PC-9 (cell line): ENCODE measurements at regions not wholly inside any gene's neighbourhood (a gene's known extent, or its start where the extent isn't known, plus 50 kb on each side); places are given as distances from the start of the nearest gene placed in this dataset.

Experiments used
- BruUV-seq: library from RNA; stranded (reverse); fragments of 400-500 nt; replicated peaks from 2 replicates; lab custom pipeline; 2021; lab: Mats Ljungman, UMichigan
- CTCF ChIA-PET: fragments of 300-600 bp; sonication (Branson Sonifier 250); formaldehyde crosslinking; loops from one replicate; lab custom pipeline; 2022; ENCODE audit warnings: antibody characterized with exemption; lab: Charles Lee
- POLR2A ChIA-PET: fragments of 300-600 bp; sonication (Branson Sonifier 250); formaldehyde crosslinking; loops from one replicate; lab custom pipeline; 2022; ENCODE audit warnings: antibody characterized with exemption; ENCODE audit not compliant: unreplicated experiment; lab: Charles Lee
- DNase-seq, 2 experiments: peaks; one replicate each; pipeline versions ENCODE4 v3.0.0 to v3.0.0-alpha.2; 2015 to 2022; ENCODE audit warnings: mixed read lengths in 1 of 2
- H2AFZ ChIP-seq: fragments of 200-600 bp; sonication (generic); 2 replicates; pipeline ENCODE4 v1.8.1; 2017; ENCODE audit warnings: antibody characterized with exemption
- H3F3A ChIP-seq: fragments of 200-600 bp; sonication (generic); 2 replicates; pipeline ENCODE4 v1.8.1; 2017; ENCODE audit warnings: antibody characterized with exemption, mild to moderate bottlenecking, low read depth; ENCODE audit not compliant: insufficient read depth
- H3K27ac ChIP-seq: fragments of 200-600 bp; sonication (generic); 2 replicates; pipeline ENCODE4 v1.6.1; 2016; ENCODE audit warnings: mixed run types
- H3K27me3 ChIP-seq: fragments of 200-600 bp; sonication (generic); 2 replicates; pipeline ENCODE4 v1.6.1; 2016; ENCODE audit warnings: low read depth, mixed run types; ENCODE audit not compliant: insufficient read depth
- H3K36me3 ChIP-seq: fragments of 200-600 bp; sonication (generic); 2 replicates; pipeline ENCODE4 v1.6.1; 2016; ENCODE audit warnings: low read depth, mixed run types
- H3K4me1 ChIP-seq: fragments of 200-600 bp; sonication (generic); replicated peaks from 2 replicates; pipeline ENCODE4 v1.6.1; 2016; ENCODE audit warnings: mixed run types; ENCODE audit not compliant: insufficient read depth
- H3K4me2 ChIP-seq: fragments of 200-600 bp; sonication (generic); 2 replicates; pipeline ENCODE4 v1.6.1; 2017; ENCODE audit warnings: mixed run types
- H3K4me3 ChIP-seq: fragments of 200-600 bp; sonication (generic); 2 replicates; pipeline ENCODE4 v1.6.1; 2016; ENCODE audit warnings: mixed run types
- H3K79me2 ChIP-seq: fragments of 200-600 bp; sonication (generic); 2 replicates; pipeline ENCODE4 v1.6.1; 2017; ENCODE audit warnings: low read depth, mixed run types
- H3K9me2 ChIP-seq: fragments of 200-600 bp; sonication (generic); 2 replicates; pipeline ENCODE4 v1.8.1; 2017; ENCODE audit warnings: mild to moderate bottlenecking; ENCODE audit not compliant: insufficient read depth
- H3K9me3 ChIP-seq: fragments of 200-600 bp; sonication (generic); 2 replicates; pipeline ENCODE4 v1.8.1; 2016; ENCODE audit warnings: low read depth; ENCODE audit not compliant: insufficient read depth
- H4K20me1 ChIP-seq: fragments of 200-600 bp; sonication (generic); 2 replicates; pipeline ENCODE4 v1.8.1; 2017; ENCODE audit not compliant: insufficient read depth
- EZH2 ChIP-seq: fragments of 200-600 bp; sonication (generic); IDR thresholded peaks from 2 replicates; pipeline ENCODE4 v1.8.0; 2017; ENCODE audit warnings: antibody characterized with exemption, low read depth
- intact Hi-C: fragments of 100-400 bp; cut with micrococcal nuclease; formaldehyde crosslinking; loops from one replicate; pipeline ENCODE4 v1.10.0; 2022; ENCODE audit not compliant: unreplicated experiment
- TF ChIP-seq, protein P1 (sequence below): fragments of 200-600 bp; sonication (generic); conservative IDR thresholded peaks from 2 replicates; pipeline ENCODE4 v1.6.1; 2017; ENCODE audit warnings: mixed run types, antibody characterized with exemption, mild to moderate bottlenecking, moderate library complexity

GRCh38 chr4:124104628-124105027, 607.9 kb downstream of the ANKRD50 start:
- Histone ChIP-seq H3K4me1 (no peaks in the 10 kb centered on the region), H4K20me1 (no peaks in the 10 kb centered on the region), H3K9me2 (no peaks in the 10 kb centered on the region), H3K9me3 (no peaks in the 10 kb centered on the region; the same call in 1 of the 2 replicates), H3K4me2 (no peak overlapping the region), H3F3A (no peaks in the 10 kb centered on the region), H3K36me3 (no peaks in the 10 kb centered on the region), H3K79me2 (no peaks in the 10 kb centered on the region), H3K4me3 (no peak overlapping the region), H3K27me3 (no peaks in the 10 kb centered on the region), H2AFZ (no peak overlapping the region), H3K27ac (no peak overlapping the region)
- ChIA-PET POLR2A (no interaction called here), CTCF (no interaction called here)
- BruUV-seq: no TSS peak
- TF ChIP-seq, protein P1, sequence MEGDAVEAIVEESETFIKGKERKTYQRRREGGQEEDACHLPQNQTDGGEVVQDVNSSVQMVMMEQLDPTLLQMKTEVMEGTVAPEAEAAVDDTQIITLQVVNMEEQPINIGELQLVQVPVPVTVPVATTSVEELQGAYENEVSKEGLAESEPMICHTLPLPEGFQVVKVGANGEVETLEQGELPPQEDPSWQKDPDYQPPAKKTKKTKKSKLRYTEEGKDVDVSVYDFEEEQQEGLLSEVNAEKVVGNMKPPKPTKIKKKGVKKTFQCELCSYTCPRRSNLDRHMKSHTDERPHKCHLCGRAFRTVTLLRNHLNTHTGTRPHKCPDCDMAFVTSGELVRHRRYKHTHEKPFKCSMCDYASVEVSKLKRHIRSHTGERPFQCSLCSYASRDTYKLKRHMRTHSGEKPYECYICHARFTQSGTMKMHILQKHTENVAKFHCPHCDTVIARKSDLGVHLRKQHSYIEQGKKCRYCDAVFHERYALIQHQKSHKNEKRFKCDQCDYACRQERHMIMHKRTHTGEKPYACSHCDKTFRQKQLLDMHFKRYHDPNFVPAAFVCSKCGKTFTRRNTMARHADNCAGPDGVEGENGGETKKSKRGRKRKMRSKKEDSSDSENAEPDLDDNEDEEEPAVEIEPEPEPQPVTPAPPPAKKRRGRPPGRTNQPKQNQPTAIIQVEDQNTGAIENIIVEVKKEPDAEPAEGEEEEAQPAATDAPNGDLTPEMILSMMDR: no peak
- TF ChIP-seq EZH2: no peak
- no peak for DNase-seq
- intact Hi-C loops: loop anchor here (2.0 to 10.0 kb wide), 2 partner anchors 278 to 350 kb away; no protein-coding TSS in a partner anchor

GRCh38 chr4:124105212-124105611, 607.3 kb downstream of the ANKRD50 start:
- no TSS peak for BruUV-seq
- Histone ChIP-seq H4K20me1 (no peaks in the 10 kb centered on the region), H3K79me2 (no peaks in the 10 kb centered on the region), H2AFZ (no peak overlapping the region), H3F3A (no peaks in the 10 kb centered on the region), H3K9me2 (no peaks in the 10 kb centered on the region), H3K27ac (no peak overlapping the region), H3K27me3 (no peaks in the 10 kb centered on the region), H3K9me3 (no peaks in the 10 kb centered on the region; the same call in 1 of the 2 replicates), H3K4me1 (no peaks in the 10 kb centered on the region), H3K4me2 (no peak overlapping the region), H3K4me3 (no peak overlapping the region), H3K36me3 (no peaks in the 10 kb centered on the region)
- TF ChIP-seq, protein P1: no peak
- no peak for TF ChIP-seq EZH2
- CTCF ChIA-PET: no interaction called here
- intact Hi-C loops: loop anchor here (2.0 to 10.0 kb wide), 2 partner anchors 278 to 350 kb away; no protein-coding TSS in a partner anchor
- POLR2A ChIA-PET: no interaction called here
- no peak for DNase-seq

GRCh38 chr4:124111411-124111810, 601.1 kb downstream of the ANKRD50 start:
- Histone ChIP-seq H3K36me3 (no peaks in the 10 kb centered on the region), H3K4me1 (no peaks in the 10 kb centered on the region), H2AFZ (no peak overlapping the region), H3K27ac (no peak overlapping the region), H4K20me1 (no peaks in the 10 kb centered on the region), H3K9me3 (no peaks in the 10 kb centered on the region), H3K79me2 (no peaks in the 10 kb centered on the region), H3K4me3 (no peak overlapping the region), H3K27me3 (no peaks in the 10 kb centered on the region), H3K9me2 (no peaks in the 10 kb centered on the region), H3K4me2 (no peak overlapping the region), H3F3A (no peaks in the 10 kb centered on the region)
- ChIA-PET CTCF (no interaction called here), POLR2A (no interaction called here)
- intact Hi-C loops: loop anchor here (2.0 to 10.0 kb wide), 8 partner anchors 151 to 1377 kb away; partner anchors contain the start of genes BBS12 and SPRY1
- TF ChIP-seq, protein P1: no peak
- TF ChIP-seq EZH2: no peak
- BruUV-seq: no TSS peak
- no peak for DNase-seq
